Right atrium auricular region (tissue), 2 donors: ENCODE measurements at regions not wholly inside any gene's neighbourhood (a gene's known extent, or its start where the extent isn't known, plus 50 kb on each side); places are given as distances from the start of the nearest gene placed in this dataset.

Source experiments
- DNase-seq: peaks from one replicate; pipeline ENCODE4 v3.0.0-alpha.2; 2019; ENCODE audit warnings: low spot score
- H3K27ac ChIP-seq, 2 donors: fragments of 200-600 bp; sonication (generic); 1 replicate in 1 of 2; 2 replicates in 1 of 2; pipeline ENCODE4 v1.5.1; 2016 to 2019
- H3K27me3 ChIP-seq, 2 donors: fragments of 200-600 bp; sonication (generic); one replicate each; pipeline versions ENCODE4 v1.5.1 to v1.6.0; 2017 to 2019
- H3K36me3 ChIP-seq: fragments of 200-600 bp; sonication (generic); one replicate; pipeline ENCODE4 v1.5.1; 2016
- H3K4me1 ChIP-seq, 2 donors: fragments of 200-600 bp; sonication (generic); one replicate each; pipeline versions ENCODE4 v1.5.1 to v1.6.0; 2017 to 2019
- H3K4me3 ChIP-seq, 2 donors: fragments of 200-600 bp; sonication (generic); 1 replicate in 1 of 2; 2 replicates in 1 of 2; pipeline ENCODE4 v1.5.1; 2017 to 2019; ENCODE audit warnings: mild to moderate bottlenecking in 1 of 2, moderate library complexity in 1 of 2
- H3K9me3 ChIP-seq, 2 donors: fragments of 200-600 bp; sonication (generic); one replicate each; pipeline ENCODE4 v1.5.1; 2019
- CTCF ChIP-seq, 2 donors: fragments of 200-600 bp; sonication (generic); IDR thresholded peaks; one replicate each; pipeline ENCODE4 v1.5.1; 2019; ENCODE audit warnings: antibody characterized with exemption in 2 of 2

- Histone ChIP-seq H3K27ac (no peak overlapping the region), H3K4me3 (no peak overlapping the region), H3K9me3 (no peaks in the 10 kb centered on the region), H3K27me3 (no peaks in the 10 kb centered on the region), H3K4me1 (no peaks in the 10 kb centered on the region), H3K36me3 (no peaks in the 10 kb centered on the region)
- TF ChIP-seq CTCF (IDR thresholded peaks at IDR 0.05), result no peak
- no peak for DNase-seq
Observed at GRCh38 chrX:40202456-40202855, 104.7 kb upstream of the BCOR start.

- H3K9me3 ChIP-seq, result no peaks in the 10 kb centered on the region
- no peak for TF ChIP-seq CTCF (IDR thresholded peaks at IDR 0.05)
- no peak overlapping the region for H3K4me3 ChIP-seq
- H3K27ac ChIP-seq, result no peak overlapping the region
- no peaks in the 10 kb centered on the region for H3K36me3 ChIP-seq
- no peaks in the 10 kb centered on the region for H3K4me1 ChIP-seq
- no peaks in the 10 kb centered on the region for H3K27me3 ChIP-seq
- no peak for DNase-seq
Observed at GRCh38 chrX:40201329-40201885, 103.6 kb upstream of the BCOR start.

- H3K9me3 ChIP-seq, result no peaks in the 10 kb centered on the region
- no peak overlapping the region for H3K4me3 ChIP-seq
- no peaks in the 10 kb centered on the region for H3K36me3 ChIP-seq
- H3K4me1 ChIP-seq, result no peaks in the 10 kb centered on the region
- no peak overlapping the region for H3K27ac ChIP-seq
- H3K27me3 ChIP-seq, result no peaks in the 10 kb centered on the region
- DNase-seq, result no peak
- no peak for TF ChIP-seq CTCF (IDR thresholded peaks at IDR 0.05)
Observed at GRCh38 chrX:40199704-40200103, 101.9 kb upstream of the BCOR start.

- DNase-seq, result no peak
- Histone ChIP-seq H3K27me3 (no peaks in the 10 kb centered on the region), H3K4me1 (no peaks in the 10 kb centered on the region), H3K36me3 (no peaks in the 10 kb centered on the region), H3K4me3 (no peak overlapping the region), H3K27ac (no peak overlapping the region), H3K9me3 (no peaks in the 10 kb centered on the region)
- TF ChIP-seq CTCF (IDR thresholded peaks at IDR 0.05), result no peak
Observed at GRCh38 chrX:40197071-40197470, 99.3 kb upstream of the BCOR start.

GRCh38 chrX:40195368-40195767, 97.6 kb upstream of the BCOR start:
- Histone ChIP-seq H3K4me1 (no peaks in the 10 kb centered on the region), H3K36me3 (no peaks in the 10 kb centered on the region), H3K9me3 (no peaks in the 10 kb centered on the region), H3K4me3 (no peak overlapping the region), H3K27me3 (no peaks in the 10 kb centered on the region), H3K27ac (no peak overlapping the region)
- TF ChIP-seq CTCF (IDR thresholded peaks at IDR 0.05), result no peak
- DNase-seq, result no peak

GRCh38 chrX:40192196-40192595, 94.4 kb upstream of the BCOR start:
- no peaks in the 10 kb centered on the region for H3K27me3 ChIP-seq
- no peaks in the 10 kb centered on the region for H3K36me3 ChIP-seq
- no peak overlapping the region for H3K27ac ChIP-seq
- H3K4me1 ChIP-seq, result no peaks in the 10 kb centered on the region
- no peak for TF ChIP-seq CTCF (IDR thresholded peaks at IDR 0.05)
- H3K4me3 ChIP-seq, result no peak overlapping the region
- DNase-seq, result no peak
- H3K9me3 ChIP-seq, result no peaks in the 10 kb centered on the region
